SK-N-SH (cell line): ENCODE measurements at regions not wholly inside any gene's neighbourhood (a gene's known extent, or its start where the extent isn't known, plus 50 kb on each side); places are given as distances from the start of the nearest gene placed in this dataset.

Experiments
- CTCF ChIA-PET: fragments of 300-600, 350-600 bp; formaldehyde crosslinking; extraction: SDS; loops from one replicate; lab custom pipeline; 2021; lab: Yijun Ruan, JAX
- POLR2A ChIA-PET: fragments of 350-600 bp; sonication (Branson Sonifier 250); formaldehyde crosslinking; extraction: SDS; loops from one replicate; lab custom pipeline; 2020; ENCODE audit warnings: antibody characterized with exemption, inconsistent platforms; lab: Yijun Ruan, JAX
- DNase-seq: peaks from one replicate; pipeline ENCODE4 v3.0.0; 2012
- H2AFZ ChIP-seq: fragments of 200-600 bp; sonication (generic); 2 replicates; pipeline ENCODE4 v1.8.1; 2016; ENCODE audit warnings: antibody characterized with exemption, mild to moderate bottlenecking, low read depth
- H3F3A ChIP-seq: fragments of 200-600 bp; sonication (generic); replicated peaks from 2 replicates; pipeline ENCODE3; 2016; ENCODE audit warnings: antibody characterized with exemption, mild to moderate bottlenecking; ENCODE audit not compliant: insufficient read depth
- H3K27ac ChIP-seq, 2 experiments: fragments of 200-500 bp in 1 of 2; fragments of 200-600 bp in 1 of 2; sonication (Bioruptor generic) in 1 of 2; sonication (generic), shearing (Covaris generic) in 1 of 2; 2 replicates each; pipeline versions ENCODE4 v1.5.1 to v1.6.1; 2014 to 2016; ENCODE audit warnings: low read depth in 2 of 2, inconsistent platforms in 1 of 2, low read length in 1 of 2, mild to moderate bottlenecking in 1 of 2, mixed read lengths in 1 of 2
- H3K27me3 ChIP-seq: fragments of 200-600 bp; sonication (generic), shearing (Covaris generic); 2 replicates; pipeline ENCODE4 v1.6.1; 2016; ENCODE audit warnings: mixed run types; ENCODE audit not compliant: insufficient read depth
- H3K36me3 ChIP-seq, 2 experiments: fragments of 200-500 bp in 1 of 2; fragments of 200-600 bp in 1 of 2; sonication (Bioruptor generic) in 1 of 2; sonication (generic) in 1 of 2; replicated peaks in 1 of 2; 2 replicates each; pipeline versions ENCODE3 to v1.5.1; 2014 to 2016; ENCODE audit warnings: low read length in 1 of 2, mild to moderate bottlenecking in 1 of 2; ENCODE audit not compliant: insufficient read depth in 2 of 2, control insufficient read depth in 1 of 2
- H3K4me1 ChIP-seq, 2 experiments: fragments of 200-500 bp in 1 of 2; fragments of 200-600 bp in 1 of 2; sonication (Bioruptor generic) in 1 of 2; sonication (generic), shearing (Covaris generic) in 1 of 2; 2 replicates each; pipeline versions ENCODE4 v1.5.1 to v1.6.1; 2014 to 2016; ENCODE audit warnings: low read depth in 1 of 2, low read length in 1 of 2, mixed run types in 1 of 2; ENCODE audit not compliant: insufficient read depth in 2 of 2, control insufficient read depth in 1 of 2
- H3K4me2 ChIP-seq: fragments of 200-600 bp; sonication (generic), shearing (Covaris generic); 2 replicates; pipeline ENCODE4 v1.6.1; 2017; ENCODE audit warnings: mixed run types
- H3K4me3 ChIP-seq, 2 experiments: fragments of 200-500 bp in 1 of 2; fragments of 200-600 bp in 1 of 2; sonication (Bioruptor generic) in 1 of 2; sonication (generic), shearing (Covaris generic) in 1 of 2; 2 replicates each; pipeline versions ENCODE4 v1.5.1 to v1.8.1; 2014 to 2016; ENCODE audit warnings: low read depth in 2 of 2, inconsistent platforms in 1 of 2, low read length in 1 of 2, mild to moderate bottlenecking in 1 of 2, mixed read lengths in 1 of 2, moderate library complexity in 1 of 2
- H3K79me2 ChIP-seq: fragments of 200-600 bp; sonication (generic); 2 replicates; pipeline ENCODE4 v1.8.1; 2017; ENCODE audit warnings: mild to moderate bottlenecking; ENCODE audit not compliant: insufficient read depth
- H3K9ac ChIP-seq: fragments of 200-600 bp; sonication (generic); 2 replicates; pipeline ENCODE4 v1.6.1; 2017; ENCODE audit warnings: mixed run types
- H3K9me2 ChIP-seq: fragments of 200-600 bp; sonication (generic); 2 replicates; pipeline ENCODE4 v1.6.1; 2017; ENCODE audit warnings: mixed run types
- H3K9me3 ChIP-seq: fragments of 200-600 bp; sonication (generic); 2 replicates; pipeline ENCODE4 v1.6.1; 2017; ENCODE audit warnings: mixed run types, mild to moderate bottlenecking, moderate library complexity
- H4K20me1 ChIP-seq: fragments of 200-600 bp; sonication (generic); 2 replicates; pipeline ENCODE4 v1.6.1; 2017; ENCODE audit warnings: mild to moderate bottlenecking, mixed run types; ENCODE audit not compliant: insufficient read depth
- CHD2 ChIP-seq: fragments of 150-350 bp; IDR thresholded peaks from 2 replicates; pipeline ENCODE4 v1.6.1; 2018; ENCODE audit warnings: low read length; ENCODE audit not compliant: partially characterized antibody
- ELF1 ChIP-seq: IDR thresholded peaks from 2 replicates; pipeline ENCODE4 v1.4.0; 2012
- FOSL2 ChIP-seq: IDR thresholded peaks from 2 replicates; pipeline ENCODE4 v1.4.0; 2012; ENCODE audit warnings: low read depth, mild to moderate bottlenecking, moderate library complexity, borderline replicate concordance
- GATA2 ChIP-seq: sonication (generic); formaldehyde crosslinking; IDR thresholded peaks from 2 replicates; pipeline ENCODE4 v1.5.0; 2020; ENCODE audit warnings: mild to moderate bottlenecking, missing genetic modification reagents
- MAX ChIP-seq: IDR thresholded peaks from 2 replicates; pipeline ENCODE4 v1.4.0; 2012; ENCODE audit warnings: low read depth
- POLR2AphosphoS5 ChIP-seq: IDR thresholded peaks from 2 replicates; pipeline ENCODE4 v1.6.1; 2012; ENCODE audit warnings: low read depth, low read length
- RCOR1 ChIP-seq: fragments of 150-350 bp; IDR thresholded peaks from 2 replicates; pipeline ENCODE4 v1.6.1; 2017; ENCODE audit warnings: antibody characterized with exemption, low read length
- SIN3A ChIP-seq: IDR thresholded peaks from 2 replicates; pipeline ENCODE4 v1.6.1; 2012; ENCODE audit warnings: low read depth, mild to moderate bottlenecking, low read length, moderate library complexity, borderline replicate concordance
- TEAD4 ChIP-seq: IDR thresholded peaks from 2 replicates; pipeline ENCODE4 v1.4.0; 2012; ENCODE audit warnings: mild to moderate bottlenecking, borderline replicate concordance; ENCODE audit not compliant: insufficient read depth
- USF1 ChIP-seq: IDR thresholded peaks from 2 replicates; pipeline ENCODE4 v1.4.0; 2012; ENCODE audit warnings: low read depth, borderline replicate concordance
- USF2 ChIP-seq: fragments of 150-350 bp; IDR thresholded peaks from 2 replicates; pipeline ENCODE4 v1.6.1; 2017; ENCODE audit warnings: antibody characterized with exemption, low read length, low read depth, borderline replicate concordance
- YY1 ChIP-seq: IDR thresholded peaks from 2 replicates; pipeline ENCODE4 v1.4.0; 2012; ENCODE audit warnings: low read depth, mild to moderate bottlenecking
- WGBS: methylation state at CpG from one replicate; pipeline ENCODE4 v1.1.6; 2017; ENCODE audit warnings: low lambda C conversion rate; 5-methylcytosine and 5-hydroxymethylcytosine counted together
- TF ChIP-seq, protein P1 (sequence below): fragments of 200-600 bp; sonication (generic); IDR thresholded peaks from 2 replicates; pipeline ENCODE4 v1.6.1; 2017; ENCODE audit warnings: antibody characterized with exemption, mild to moderate bottlenecking, moderate library complexity
- TF ChIP-seq, protein P2 (sequence below): IDR thresholded peaks from 2 replicates; pipeline ENCODE4 v1.4.0; 2012; ENCODE audit warnings: low read depth, borderline replicate concordance
- TF ChIP-seq, protein P3 (sequence below): IDR thresholded peaks from 2 replicates; pipeline ENCODE4; 2012

DNA sequence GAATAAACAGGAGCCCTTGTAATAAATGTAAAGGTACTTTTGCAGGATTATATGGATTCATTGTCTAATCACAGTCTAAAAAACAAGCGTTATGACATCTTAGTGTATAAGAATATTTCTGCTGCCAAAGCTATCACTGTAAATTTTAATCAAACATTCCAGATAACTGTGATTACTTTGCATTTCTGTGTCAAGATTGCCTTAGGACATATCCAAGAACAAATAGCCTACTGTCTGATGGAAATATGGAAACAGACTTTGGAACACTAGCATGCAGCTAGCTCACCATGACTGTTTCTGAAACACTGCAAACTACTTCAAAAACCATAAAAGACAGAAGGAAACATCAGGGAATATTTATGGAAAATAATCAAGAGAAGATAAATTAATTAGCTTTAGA, 248.7 kb upstream of the ASCC3 start:
- no peak for TF ChIP-seq USF2
- TF ChIP-seq, protein P1, sequence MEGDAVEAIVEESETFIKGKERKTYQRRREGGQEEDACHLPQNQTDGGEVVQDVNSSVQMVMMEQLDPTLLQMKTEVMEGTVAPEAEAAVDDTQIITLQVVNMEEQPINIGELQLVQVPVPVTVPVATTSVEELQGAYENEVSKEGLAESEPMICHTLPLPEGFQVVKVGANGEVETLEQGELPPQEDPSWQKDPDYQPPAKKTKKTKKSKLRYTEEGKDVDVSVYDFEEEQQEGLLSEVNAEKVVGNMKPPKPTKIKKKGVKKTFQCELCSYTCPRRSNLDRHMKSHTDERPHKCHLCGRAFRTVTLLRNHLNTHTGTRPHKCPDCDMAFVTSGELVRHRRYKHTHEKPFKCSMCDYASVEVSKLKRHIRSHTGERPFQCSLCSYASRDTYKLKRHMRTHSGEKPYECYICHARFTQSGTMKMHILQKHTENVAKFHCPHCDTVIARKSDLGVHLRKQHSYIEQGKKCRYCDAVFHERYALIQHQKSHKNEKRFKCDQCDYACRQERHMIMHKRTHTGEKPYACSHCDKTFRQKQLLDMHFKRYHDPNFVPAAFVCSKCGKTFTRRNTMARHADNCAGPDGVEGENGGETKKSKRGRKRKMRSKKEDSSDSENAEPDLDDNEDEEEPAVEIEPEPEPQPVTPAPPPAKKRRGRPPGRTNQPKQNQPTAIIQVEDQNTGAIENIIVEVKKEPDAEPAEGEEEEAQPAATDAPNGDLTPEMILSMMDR, result no peak
- no peak overlapping the region for H2AFZ ChIP-seq
- H3K4me1 ChIP-seq, result no peaks in the 10 kb centered on the region
- H3K4me3 ChIP-seq, result no peak overlapping the region
- ChIA-PET CTCF (no interaction called here), POLR2A (no interaction called here)
- no peak overlapping the region for H3K9ac ChIP-seq
- WGBS, result 58% methylated on average over 1 of the region's 1 CpG
- no peaks in the 10 kb centered on the region for H3K36me3 ChIP-seq
- H3K79me2 ChIP-seq, result no peaks in the 10 kb centered on the region
- H3K27me3 ChIP-seq, result no peaks in the 10 kb centered on the region
- no peak for DNase-seq
- H3F3A ChIP-seq, result no peaks in the 10 kb centered on the region
- no peak overlapping the region for H3K4me2 ChIP-seq
- H4K20me1 ChIP-seq, result no peaks in the 10 kb centered on the region
- H3K27ac ChIP-seq, result no peak overlapping the region
- no peaks in the 10 kb centered on the region for H3K9me3 ChIP-seq
- no peaks in the 10 kb centered on the region for H3K9me2 ChIP-seq

DNA sequence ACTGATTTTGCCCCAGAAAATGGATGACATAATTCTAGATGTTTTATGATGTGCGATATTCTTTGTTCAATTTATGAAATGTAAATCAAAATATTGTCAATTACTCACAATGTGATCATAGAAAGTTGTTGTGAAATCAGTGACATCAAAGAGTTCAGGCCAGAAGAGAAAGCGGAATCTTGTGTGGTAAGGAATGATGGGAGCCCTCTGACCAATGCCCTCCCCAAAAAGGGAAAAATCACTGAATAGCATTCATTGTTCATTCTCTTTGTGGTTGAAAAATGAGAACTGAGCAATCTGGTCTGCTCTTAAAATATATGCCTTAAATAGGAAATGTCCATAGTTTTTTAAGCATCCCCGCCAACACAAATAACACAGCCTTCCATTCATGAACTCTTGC, 247.1 kb upstream of the GRIK2 start:
- Histone ChIP-seq H3K9ac (no peak overlapping the region), H2AFZ (no peak overlapping the region), H3K36me3 (no peaks in the 10 kb centered on the region), H3K27me3 (no peaks in the 10 kb centered on the region), H4K20me1 (no peaks in the 10 kb centered on the region), H3F3A (no peaks in the 10 kb centered on the region), H3K9me3 (no peaks in the 10 kb centered on the region), H3K9me2 (no peaks in the 10 kb centered on the region), H3K79me2 (no peaks in the 10 kb centered on the region), H3K27ac (no peak overlapping the region), H3K4me2 (no peak overlapping the region), H3K4me1 (no peaks in the 10 kb centered on the region; a peak in 1 of 4 replicates), H3K4me3 (no peak overlapping the region)
- DNase-seq, result no peak
- ChIA-PET CTCF (no interaction called here), POLR2A (no interaction called here)
- 64% methylated on average over 3 of the region's 3 CpGs for WGBS
- TF ChIP-seq FOSL2, result no peak
- TF ChIP-seq TEAD4, result no peak
- TF ChIP-seq RCOR1, result no peak
- TF ChIP-seq SIN3A, result no peak
- TF ChIP-seq MAX, result no peak

DNA sequence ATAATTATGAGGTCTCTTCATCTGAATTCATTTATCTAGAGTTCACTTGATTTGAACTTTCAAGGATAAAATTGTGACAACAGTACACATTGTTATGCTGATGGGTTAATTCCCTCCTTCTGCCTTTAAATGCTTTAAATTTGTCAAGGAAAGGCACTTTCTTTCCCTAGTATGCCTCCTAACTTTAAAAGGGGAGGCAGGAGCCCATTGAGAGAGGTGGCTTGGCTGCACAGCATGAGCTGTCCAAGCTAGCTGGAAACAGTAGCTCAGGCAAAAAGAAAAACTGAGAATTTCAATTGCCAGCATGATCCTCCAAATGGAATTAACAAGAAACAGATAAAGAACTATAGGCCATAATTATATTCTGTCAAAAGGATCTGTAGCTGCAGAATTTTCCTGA, 243.3 kb upstream of the GRIK2 start:
- CTCF ChIA-PET, result interaction anchor here (1.6 kb wide), 1 partner anchor 12 kb away, joined by 4 read pairs; no protein-coding TSS in a partner anchor
- Histone ChIP-seq H3K9me2 (no peaks in the 10 kb centered on the region), H3K4me1 (no peaks in the 10 kb centered on the region; a peak in 1 of 4 replicates), H3K4me3 (no peak overlapping the region), H3K27ac (no peak overlapping the region), H3K9ac (no peak overlapping the region), H3K79me2 (no peaks in the 10 kb centered on the region), H3K9me3 (no peaks in the 10 kb centered on the region), H2AFZ (no peak overlapping the region), H3K27me3 (no peaks in the 10 kb centered on the region), H3F3A (no peaks in the 10 kb centered on the region), H4K20me1 (no peaks in the 10 kb centered on the region), H3K4me2 (no peak overlapping the region), H3K36me3 (no peaks in the 10 kb centered on the region)
- POLR2A ChIA-PET, result no interaction called here
- DNase-seq, result no peak
- TF ChIP-seq USF1, result no peak
- TF ChIP-seq CHD2, result no peak
- no peak for TF ChIP-seq RCOR1
- no peak for TF ChIP-seq ELF1
- no peak for TF ChIP-seq GATA2 (CRISPR knock-in tag)
- no peak for TF ChIP-seq YY1
- TF ChIP-seq, protein P2, sequence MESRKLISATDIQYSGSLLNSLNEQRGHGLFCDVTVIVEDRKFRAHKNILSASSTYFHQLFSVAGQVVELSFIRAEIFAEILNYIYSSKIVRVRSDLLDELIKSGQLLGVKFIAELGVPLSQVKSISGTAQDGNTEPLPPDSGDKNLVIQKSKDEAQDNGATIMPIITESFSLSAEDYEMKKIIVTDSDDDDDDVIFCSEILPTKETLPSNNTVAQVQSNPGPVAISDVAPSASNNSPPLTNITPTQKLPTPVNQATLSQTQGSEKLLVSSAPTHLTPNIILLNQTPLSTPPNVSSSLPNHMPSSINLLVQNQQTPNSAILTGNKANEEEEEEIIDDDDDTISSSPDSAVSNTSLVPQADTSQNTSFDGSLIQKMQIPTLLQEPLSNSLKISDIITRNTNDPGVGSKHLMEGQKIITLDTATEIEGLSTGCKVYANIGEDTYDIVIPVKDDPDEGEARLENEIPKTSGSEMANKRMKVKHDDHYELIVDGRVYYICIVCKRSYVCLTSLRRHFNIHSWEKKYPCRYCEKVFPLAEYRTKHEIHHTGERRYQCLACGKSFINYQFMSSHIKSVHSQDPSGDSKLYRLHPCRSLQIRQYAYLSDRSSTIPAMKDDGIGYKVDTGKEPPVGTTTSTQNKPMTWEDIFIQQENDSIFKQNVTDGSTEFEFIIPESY, result no peak
- no peak for TF ChIP-seq POLR2AphosphoS5
- TF ChIP-seq, protein P3, sequence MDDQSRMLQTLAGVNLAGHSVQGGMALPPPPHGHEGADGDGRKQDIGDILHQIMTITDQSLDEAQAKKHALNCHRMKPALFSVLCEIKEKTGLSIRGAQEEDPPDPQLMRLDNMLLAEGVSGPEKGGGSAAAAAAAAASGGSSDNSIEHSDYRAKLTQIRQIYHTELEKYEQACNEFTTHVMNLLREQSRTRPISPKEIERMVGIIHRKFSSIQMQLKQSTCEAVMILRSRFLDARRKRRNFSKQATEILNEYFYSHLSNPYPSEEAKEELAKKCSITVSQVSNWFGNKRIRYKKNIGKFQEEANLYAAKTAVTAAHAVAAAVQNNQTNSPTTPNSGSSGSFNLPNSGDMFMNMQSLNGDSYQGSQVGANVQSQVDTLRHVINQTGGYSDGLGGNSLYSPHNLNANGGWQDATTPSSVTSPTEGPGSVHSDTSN, result no peak
